Naive thymus-derived CD8-positive, alpha-beta T cell (primary cell): ENCODE measurements at regions not wholly inside any gene's neighbourhood (a gene's known extent, or its start where the extent isn't known, plus 50 kb on each side); places are given as distances from the start of the nearest gene placed in this dataset.

ENCODE experiments used
- ATAC-seq, 2 donors: fragments of 150-1000 bp; cut with Tn5 transposase in 1 of 2; sonication (Bioruptor Pico), chemical (Tn5 transposase) in 1 of 2; 1 replicate in 1 of 2; 2 replicates in 1 of 2; pipeline ENCODE4 v1.10.0; 2021; ENCODE audit warnings: mild to moderate bottlenecking in 2 of 2, moderate library complexity in 2 of 2
- POLR2A ChIA-PET: fragments of 350-600 bp; sonication (Branson Sonifier 250); formaldehyde crosslinking; loops from one replicate; lab custom pipeline; 2021; ENCODE audit warnings: antibody characterized with exemption; lab: Charles Lee
- DNase-seq, 10 donors: peaks; one replicate each; pipeline versions ENCODE4 v3.0.0 to v3.0.0-alpha.2; 2020 to 2022
- H3K27ac Mint-ChIP-seq, 10 donors: one replicate each; pipeline ENCODE4 v1.8.0; 2020 to 2022; ENCODE audit warnings: mild to moderate bottlenecking in 10 of 10, mixed read lengths in 10 of 10, moderate library complexity in 4 of 10, inconsistent platforms in 1 of 10
- H3K27me3 Mint-ChIP-seq, 5 donors: one replicate each; pipeline ENCODE4 v1.8.0; 2021 to 2022; ENCODE audit warnings: mixed read lengths in 5 of 5
- H3K36me3 Mint-ChIP-seq, 3 donors: one replicate each; pipeline ENCODE4 v1.8.0; 2020 to 2022; ENCODE audit warnings: mixed read lengths in 3 of 3, mild to moderate bottlenecking in 2 of 3, inconsistent platforms in 1 of 3
- H3K4me1 Mint-ChIP-seq, 4 donors: one replicate each; pipeline ENCODE4 v1.8.0; 2021 to 2022; ENCODE audit warnings: mixed read lengths in 4 of 4
- H3K4me3 Mint-ChIP-seq, 10 donors: one replicate each; pipeline ENCODE4 v1.8.0; 2020 to 2022; ENCODE audit warnings: mild to moderate bottlenecking in 10 of 10, mixed read lengths in 10 of 10, moderate library complexity in 6 of 10, inconsistent platforms in 1 of 10
- H3K9me3 Mint-ChIP-seq, 9 donors: one replicate each; pipeline ENCODE4 v1.8.0; 2020 to 2022; ENCODE audit warnings: mixed read lengths in 9 of 9, mild to moderate bottlenecking in 3 of 9, inconsistent platforms in 1 of 9, moderate library complexity in 1 of 9

GRCh38 chr5:109965634-109966033, 275.9 kb downstream of the MAN2A1 start:
- peaks cover 0 to 2% (median 0%) of the 10 kb centered on the region in 9 donors for H3K9me3 Mint-ChIP-seq
- no peak for DNase-seq

GRCh38 chr5:109971968-109972367, 282.2 kb downstream of the MAN2A1 start:
- H3K27me3 Mint-ChIP-seq: no peaks in the 10 kb centered on the region
- no peaks in the 10 kb centered on the region for H3K9me3 Mint-ChIP-seq
- no peak overlapping the region for H3K4me3 Mint-ChIP-seq
- peaks cover 0 to 5% (median 4%) of the 10 kb centered on the region in 3 donors for H3K36me3 Mint-ChIP-seq
- no peak overlapping the region for H3K27ac Mint-ChIP-seq
- POLR2A ChIA-PET: no interaction called here
- H3K4me1 Mint-ChIP-seq: peaks cover 3 to 22% (median 12%) of the 10 kb centered on the region in 4 donors
- ATAC-seq: no peak
- DNase-seq: no peak

More at GRCh38 chr5:109965634-109966033, 275.9 kb downstream of the MAN2A1 start:
- Mint-ChIP-seq H3K36me3 (no peaks in the 10 kb centered on the region), H3K27ac (no peak overlapping the region), H3K4me3 (no peak overlapping the region), H3K4me1 (peaks cover 6 to 13% (median 12%) of the 10 kb centered on the region in 4 donors), H3K27me3 (no peaks in the 10 kb centered on the region)
- ATAC-seq: no peak
- POLR2A ChIA-PET: no interaction called here

GRCh38 chr5:109981979-109982378, 292.3 kb downstream of the MAN2A1 start:
- DNase-seq (no peak), ATAC-seq (no peak)
- H3K36me3 Mint-ChIP-seq: peaks cover 0 to 3% (median 0%) of the 10 kb centered on the region in 3 donors
- H3K27ac Mint-ChIP-seq: peak overlapping the region in 1 of 10 donors; percentile 72
- peaks cover 0 to 1% (median 0%) of the 10 kb centered on the region in 5 donors for H3K27me3 Mint-ChIP-seq
- POLR2A ChIA-PET: no interaction called here
- H3K4me1 Mint-ChIP-seq: no peaks in the 10 kb centered on the region
- H3K9me3 Mint-ChIP-seq: peaks cover 0 to 4% (median 0%) of the 10 kb centered on the region in 9 donors
- no peak overlapping the region for H3K4me3 Mint-ChIP-seq

GRCh38 chr5:109982966-109983534, 293.3 kb downstream of the MAN2A1 start:
- Mint-ChIP-seq H3K27me3 (peaks cover 0 to 1% (median 0%) of the 10 kb centered on the region in 5 donors), H3K9me3 (peaks cover 0 to 4% (median 0%) of the 10 kb centered on the region in 9 donors), H3K27ac (no peak overlapping the region), H3K36me3 (peaks cover 0 to 3% (median 0%) of the 10 kb centered on the region in 3 donors), H3K4me1 (peaks cover 0 to 3% (median 0%) of the 10 kb centered on the region in 4 donors), H3K4me3 (no peak overlapping the region)
- POLR2A ChIA-PET: no interaction called here
- ATAC-seq (no peak), DNase-seq (no peak)

GRCh38 chr5:109986726-109987125, 297.0 kb downstream of the MAN2A1 start:
- no peaks in the 10 kb centered on the region for H3K27me3 Mint-ChIP-seq
- POLR2A ChIA-PET: no interaction called here
- peaks cover 0 to 3% (median 1%) of the 10 kb centered on the region in 3 donors for H3K36me3 Mint-ChIP-seq
- no peak for DNase-seq
- H3K4me3 Mint-ChIP-seq: no peak overlapping the region
- ATAC-seq: no peak
- no peak overlapping the region for H3K27ac Mint-ChIP-seq
- peaks cover 0 to 4% (median 0%) of the 10 kb centered on the region in 9 donors for H3K9me3 Mint-ChIP-seq
- peaks cover 0 to 3% (median 0%) of the 10 kb centered on the region in 4 donors for H3K4me1 Mint-ChIP-seq

- Mint-ChIP-seq H3K4me1 (peaks cover 0 to 3% (median 0%) of the 10 kb centered on the region in 4 donors), H3K9me3 (peaks cover 0 to 4% (median 0%) of the 10 kb centered on the region in 9 donors), H3K4me3 (no peak overlapping the region), H3K27me3 (no peaks in the 10 kb centered on the region), H3K36me3 (peaks cover 0 to 3% (median 1%) of the 10 kb centered on the region in 3 donors), H3K27ac (no peak overlapping the region)
- DNase-seq (no peak), ATAC-seq (no peak)
- POLR2A ChIA-PET: no interaction called here
Observed at GRCh38 chr5:109987355-109987754, 297.6 kb downstream of the MAN2A1 start.

GRCh38 chr5:109987970-109988369, 298.2 kb downstream of the MAN2A1 start:
- POLR2A ChIA-PET: no interaction called here

GRCh38 chr5:109989161-109989560, 299.4 kb downstream of the MAN2A1 start:
- H3K36me3 Mint-ChIP-seq: peaks cover 0 to 3% (median 1%) of the 10 kb centered on the region in 3 donors
- ATAC-seq: no peak
- no peak overlapping the region for H3K4me3 Mint-ChIP-seq
- no peak overlapping the region for H3K27ac Mint-ChIP-seq
- H3K27me3 Mint-ChIP-seq: peaks cover 0 to 3% (median 0%) of the 10 kb centered on the region in 5 donors
- DNase-seq: no peak
- POLR2A ChIA-PET: no interaction called here
- peaks cover 0 to 3% (median 0%) of the 10 kb centered on the region in 4 donors for H3K4me1 Mint-ChIP-seq
- peaks cover 0 to 4% (median 0%) of the 10 kb centered on the region in 9 donors for H3K9me3 Mint-ChIP-seq

More at GRCh38 chr5:109987970-109988369, 298.2 kb downstream of the MAN2A1 start:
- peaks cover 0 to 3% (median 1%) of the 10 kb centered on the region in 3 donors for H3K36me3 Mint-ChIP-seq
- H3K9me3 Mint-ChIP-seq: peaks cover 0 to 4% (median 0%) of the 10 kb centered on the region in 9 donors
- no peak for ATAC-seq
- H3K4me3 Mint-ChIP-seq: no peak overlapping the region
- H3K4me1 Mint-ChIP-seq: peaks cover 0 to 3% (median 0%) of the 10 kb centered on the region in 4 donors
- H3K27ac Mint-ChIP-seq: no peak overlapping the region
- H3K27me3 Mint-ChIP-seq: peaks cover 0 to 3% (median 0%) of the 10 kb centered on the region in 5 donors
- DNase-seq: no peak

- Mint-ChIP-seq H3K27ac (no peak overlapping the region), H3K4me3 (no peak overlapping the region), H3K36me3 (peaks cover 0 to 3% (median 1%) of the 10 kb centered on the region in 3 donors), H3K4me1 (peaks cover 0 to 3% (median 0%) of the 10 kb centered on the region in 4 donors), H3K27me3 (peaks cover 0 to 3% (median 0%) of the 10 kb centered on the region in 5 donors), H3K9me3 (peaks cover 0 to 2% (median 0%) of the 10 kb centered on the region in 9 donors)
- POLR2A ChIA-PET: no interaction called here
- DNase-seq: no peak
- no peak for ATAC-seq
Observed at GRCh38 chr5:109989994-109990722, 300.4 kb downstream of the MAN2A1 start.

GRCh38 chr5:109990723-109991359, 301.1 kb downstream of the MAN2A1 start:
- H3K27me3 Mint-ChIP-seq: peaks cover 0 to 3% (median 0%) of the 10 kb centered on the region in 5 donors
- POLR2A ChIA-PET: no interaction called here
- ATAC-seq (no peak), DNase-seq (no peak)
- H3K27ac Mint-ChIP-seq: no peak overlapping the region
- peaks cover 0 to 3% (median 1%) of the 10 kb centered on the region in 3 donors for H3K36me3 Mint-ChIP-seq
- peaks cover 0 to 1% (median 0%) of the 10 kb centered on the region in 9 donors for H3K9me3 Mint-ChIP-seq
- H3K4me3 Mint-ChIP-seq: no peak overlapping the region
- peaks cover 0 to 3% (median 0%) of the 10 kb centered on the region in 4 donors for H3K4me1 Mint-ChIP-seq

GRCh38 chr5:109992264-109992915, 302.7 kb downstream of the MAN2A1 start:
- Mint-ChIP-seq H3K36me3 (peaks cover 0 to 1% (median 0%) of the 10 kb centered on the region in 3 donors), H3K4me3 (no peak overlapping the region), H3K4me1 (peaks cover 0 to 3% (median 0%) of the 10 kb centered on the region in 4 donors), H3K27me3 (peaks cover 0 to 3% (median 0%) of the 10 kb centered on the region in 5 donors), H3K9me3 (peaks cover 0 to 1% (median 0%) of the 10 kb centered on the region in 9 donors), H3K27ac (peak overlapping the region in 1 of 10 donors; percentile 49)
- no peak for DNase-seq
- POLR2A ChIA-PET: no interaction called here
- ATAC-seq: no peak

GRCh38 chr5:109994135-109994534, 304.4 kb downstream of the MAN2A1 start:
- H3K36me3 Mint-ChIP-seq: peaks cover 0 to 5% (median 4%) of the 10 kb centered on the region in 3 donors
- H3K4me3 Mint-ChIP-seq: no peak overlapping the region

More at GRCh38 chr5:109994135-109994534, 304.4 kb downstream of the MAN2A1 start:
- ATAC-seq (no peak), DNase-seq (no peak)
- Mint-ChIP-seq H3K9me3 (peaks cover 0 to 9% (median 3%) of the 10 kb centered on the region in 9 donors), H3K27me3 (peaks cover 0 to 3% (median 0%) of the 10 kb centered on the region in 5 donors), H3K4me1 (peaks cover 0 to 2% (median 0%) of the 10 kb centered on the region in 4 donors), H3K27ac (no peak overlapping the region)
- POLR2A ChIA-PET: no interaction called here
